ENCODE measurements at regions not wholly inside any gene's neighbourhood (a gene's known extent, or its start where the extent isn't known, plus 50 kb on each side); places are given as distances from the start of the nearest gene placed in this dataset.

- DNase-seq (ENCODE audit: low read depth, low spot score) = no peak
- in situ Hi-C loops (cut with HindIII; ENCODE audit: low pct_unique_long_range_greater_than_20kb, low sequenced_read_pairs) = no loop called here
Observed at GRCh38 chr11:96894587-96894986, 504.8 kb downstream of the JRKL start.

- in situ Hi-C loops (cut with HindIII; ENCODE audit: low pct_unique_long_range_greater_than_20kb, low sequenced_read_pairs) = no loop called here
- no peak for DNase-seq (ENCODE audit: low read depth, low spot score)
Observed at GRCh38 chr11:96899971-96900370, 510.2 kb downstream of the JRKL start.

GRCh38 chr11:96905143-96905542, 515.3 kb downstream of the JRKL start:
- DNase-seq (ENCODE audit: low read depth, low spot score) = no peak
- in situ Hi-C loops (cut with HindIII; ENCODE audit: low pct_unique_long_range_greater_than_20kb, low sequenced_read_pairs) = no loop called here

GRCh38 chr11:96905663-96906062, 515.9 kb downstream of the JRKL start:
- DNase-seq (ENCODE audit: low read depth, low spot score) = no peak
- in situ Hi-C loops (cut with HindIII; ENCODE audit: low pct_unique_long_range_greater_than_20kb, low sequenced_read_pairs) = no loop called here

GRCh38 chr11:96906476-96906875, 516.7 kb downstream of the JRKL start:
- in situ Hi-C loops (cut with HindIII; ENCODE audit: low pct_unique_long_range_greater_than_20kb, low sequenced_read_pairs) = no loop called here

GRCh38 chr11:96925862-96926261, 536.0 kb downstream of the JRKL start:
- no peak for DNase-seq (ENCODE audit: low read depth, low spot score)
- in situ Hi-C loops (cut with HindIII; ENCODE audit: low pct_unique_long_range_greater_than_20kb, low sequenced_read_pairs) = no loop called here

More at GRCh38 chr11:96906476-96906875, 516.7 kb downstream of the JRKL start:
- DNase-seq (ENCODE audit: low read depth, low spot score) = no peak

GRCh38 chr11:96940227-96940626, 550.4 kb downstream of the JRKL start:
- in situ Hi-C loops (cut with HindIII; ENCODE audit: low pct_unique_long_range_greater_than_20kb, low sequenced_read_pairs) = no loop called here
- no peak for DNase-seq (ENCODE audit: low read depth, low spot score)

GRCh38 chr11:96942855-96943254, 553.0 kb downstream of the JRKL start:
- in situ Hi-C loops (cut with HindIII; ENCODE audit: low pct_unique_long_range_greater_than_20kb, low sequenced_read_pairs) = no loop called here
- no peak for DNase-seq (ENCODE audit: low read depth, low spot score)

GRCh38 chr11:96943970-96944369, 554.2 kb downstream of the JRKL start:
- in situ Hi-C loops (cut with HindIII; ENCODE audit: low pct_unique_long_range_greater_than_20kb, low sequenced_read_pairs) = no loop called here
- DNase-seq (ENCODE audit: low read depth, low spot score) = no peak

- in situ Hi-C loops (cut with HindIII; ENCODE audit: low pct_unique_long_range_greater_than_20kb, low sequenced_read_pairs) = no loop called here
- no peak for DNase-seq (ENCODE audit: low read depth, low spot score)
Observed at GRCh38 chr11:96948066-96948465, 558.3 kb downstream of the JRKL start.

- in situ Hi-C loops (cut with HindIII; ENCODE audit: low pct_unique_long_range_greater_than_20kb, low sequenced_read_pairs) = no loop called here
- no peak for DNase-seq (ENCODE audit: low read depth, low spot score)
Observed at GRCh38 chr11:96949464-96949863, 559.7 kb downstream of the JRKL start.

- no peak for DNase-seq (ENCODE audit: low read depth, low spot score)
- in situ Hi-C loops (cut with HindIII; ENCODE audit: low pct_unique_long_range_greater_than_20kb, low sequenced_read_pairs) = no loop called here
Observed at GRCh38 chr11:96954587-96955242, 564.9 kb downstream of the JRKL start.

GRCh38 chr11:96960476-96960875, 570.7 kb downstream of the JRKL start:
- DNase-seq (ENCODE audit: low read depth, low spot score) = no peak
- in situ Hi-C loops (cut with HindIII; ENCODE audit: low pct_unique_long_range_greater_than_20kb, low sequenced_read_pairs) = no loop called here

GRCh38 chr11:96960926-96961325, 571.1 kb downstream of the JRKL start:
- DNase-seq (ENCODE audit: low read depth, low spot score) = no peak
- in situ Hi-C loops (cut with HindIII; ENCODE audit: low pct_unique_long_range_greater_than_20kb, low sequenced_read_pairs) = no loop called here

GRCh38 chr11:96961931-96962330, 572.1 kb downstream of the JRKL start:
- in situ Hi-C loops (cut with HindIII; ENCODE audit: low pct_unique_long_range_greater_than_20kb, low sequenced_read_pairs) = no loop called here
- no peak for DNase-seq (ENCODE audit: low read depth, low spot score)

GRCh38 chr11:96963375-96963774, 573.6 kb downstream of the JRKL start:
- in situ Hi-C loops (cut with HindIII; ENCODE audit: low pct_unique_long_range_greater_than_20kb, low sequenced_read_pairs) = no loop called here

GRCh38 chr11:96964661-96965060, 574.8 kb downstream of the JRKL start:
- in situ Hi-C loops (cut with HindIII; ENCODE audit: low pct_unique_long_range_greater_than_20kb, low sequenced_read_pairs) = no loop called here
- DNase-seq (ENCODE audit: low read depth, low spot score) = no peak

More at GRCh38 chr11:96963375-96963774, 573.6 kb downstream of the JRKL start:
- DNase-seq (ENCODE audit: low read depth, low spot score) = no peak

- no peak for DNase-seq (ENCODE audit: low read depth, low spot score)
Observed at GRCh38 chr11:96967616-96968015, 577.8 kb downstream of the JRKL start.

GRCh38 chr11:96969251-96969650, 579.4 kb downstream of the JRKL start:
- no peak for DNase-seq (ENCODE audit: low read depth, low spot score)
- in situ Hi-C loops (cut with HindIII; ENCODE audit: low pct_unique_long_range_greater_than_20kb, low sequenced_read_pairs) = no loop called here

More at GRCh38 chr11:96967616-96968015, 577.8 kb downstream of the JRKL start:
- in situ Hi-C loops (cut with HindIII; ENCODE audit: low pct_unique_long_range_greater_than_20kb, low sequenced_read_pairs) = no loop called here

- no peak for DNase-seq (ENCODE audit: low read depth, low spot score)
- in situ Hi-C loops (cut with HindIII; ENCODE audit: low pct_unique_long_range_greater_than_20kb, low sequenced_read_pairs) = no loop called here
Observed at GRCh38 chr11:96978751-96979150, 588.9 kb downstream of the JRKL start.
